Umbilical cord (tissue), 1 donor: ENCODE measurements at regions not wholly inside any gene's neighbourhood (a gene's known extent, or its start where the extent isn't known, plus 50 kb on each side); places are given as distances from the start of the nearest gene placed in this dataset.
"Not testable (repeated sequence)": the region's sequence is repeated elsewhere in the genome, so short reads cannot be mapped to it uniquely, and the experiment has no call there.

ENCODE experiments used
- DNase-seq: peaks from one replicate; pipeline ENCODE4 v3.0.0-alpha.2; 2015; ENCODE audit warnings: low spot score

- peak; percentile 77 for DNase-seq
Observed at GRCh38 chr3:4897765-4898453, 81.3 kb upstream of the BHLHE40 start.

- DNase-seq: no peak
Observed at GRCh38 chr3:4898454-4899313, 80.6 kb upstream of the BHLHE40 start.

DNA sequence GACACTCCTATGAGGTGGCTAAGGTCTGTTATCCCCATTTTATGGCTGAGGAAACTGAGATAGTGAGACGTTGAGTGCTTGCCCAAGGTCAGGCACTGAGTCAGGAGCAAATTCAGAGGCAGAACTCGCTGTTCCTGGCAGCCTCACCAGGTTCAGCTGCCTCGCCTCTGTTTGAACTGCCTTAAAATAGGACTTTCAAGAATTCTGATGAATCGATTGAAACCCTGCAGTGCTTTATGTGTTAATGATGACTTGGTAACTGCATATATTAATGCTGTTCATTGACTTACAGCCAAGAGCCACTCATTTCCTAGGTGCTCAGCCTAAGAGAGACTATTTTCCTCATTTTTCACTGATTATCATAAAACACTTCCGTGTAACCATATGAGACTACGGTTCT, 79.5 kb upstream of the BHLHE40 start:
- no peak for DNase-seq

DNA sequence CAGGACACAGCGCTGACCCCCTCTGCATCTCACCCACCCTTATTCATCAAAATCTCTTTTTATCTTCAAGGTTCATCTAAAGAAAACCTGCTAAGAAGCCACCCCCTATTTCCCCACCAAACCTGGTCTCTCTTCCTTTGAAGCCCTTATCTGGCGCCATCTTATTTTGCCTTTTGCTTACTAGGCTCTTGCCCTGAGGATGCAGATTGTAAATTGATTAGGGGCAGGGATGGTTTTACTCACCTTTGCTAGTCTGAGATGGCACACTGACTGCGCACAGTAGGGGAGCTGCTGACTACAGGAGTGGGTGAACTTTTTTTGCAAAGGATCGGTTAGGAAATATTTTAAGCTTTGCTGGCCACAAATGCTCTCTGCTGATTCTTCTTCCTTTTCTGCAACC, 78.9 kb upstream of the BHLHE40 start:
- DNase-seq: no peak

DNA sequence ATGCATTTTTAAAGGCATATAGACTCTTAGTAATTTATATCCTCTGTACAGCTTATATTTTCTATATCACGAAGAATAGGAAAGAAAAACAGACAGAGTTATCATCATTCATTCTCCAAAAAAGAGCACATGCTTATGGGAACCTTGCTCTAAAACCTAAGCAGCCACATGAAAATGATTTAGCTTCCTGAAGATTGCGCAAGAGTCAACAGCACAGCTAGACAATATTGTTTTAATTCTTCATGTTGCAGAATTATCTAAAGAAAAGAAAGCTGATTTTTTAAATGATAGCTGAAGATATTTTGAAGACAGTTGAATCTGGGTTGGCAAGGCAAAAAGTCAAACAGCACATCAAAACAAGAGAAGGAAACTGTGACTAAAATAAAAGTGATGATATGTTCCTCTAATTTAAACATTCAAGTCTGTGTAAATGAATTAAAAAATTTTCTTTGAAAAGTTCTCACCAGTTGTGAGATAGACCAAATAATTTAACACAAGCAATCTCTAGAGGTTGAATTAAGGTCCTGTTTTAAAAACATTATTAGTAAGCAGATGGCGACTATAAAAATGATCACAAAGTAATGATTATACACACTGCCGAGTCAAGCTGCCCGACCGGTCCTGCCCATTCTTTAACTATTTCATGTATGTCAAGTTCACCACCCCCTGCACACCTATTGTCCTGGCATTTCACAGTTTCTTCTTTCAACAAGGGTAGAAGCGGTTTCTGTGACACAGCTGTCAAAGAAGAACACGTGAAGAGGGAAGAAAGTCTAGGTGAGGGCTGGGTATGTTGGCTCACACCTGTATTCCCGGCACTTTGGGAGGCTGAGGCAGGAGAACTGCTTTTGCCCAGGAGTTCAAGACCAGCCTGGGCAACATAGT, 74.2 kb upstream of the BHLHE40 start:
- DNase-seq: no peak

DNA sequence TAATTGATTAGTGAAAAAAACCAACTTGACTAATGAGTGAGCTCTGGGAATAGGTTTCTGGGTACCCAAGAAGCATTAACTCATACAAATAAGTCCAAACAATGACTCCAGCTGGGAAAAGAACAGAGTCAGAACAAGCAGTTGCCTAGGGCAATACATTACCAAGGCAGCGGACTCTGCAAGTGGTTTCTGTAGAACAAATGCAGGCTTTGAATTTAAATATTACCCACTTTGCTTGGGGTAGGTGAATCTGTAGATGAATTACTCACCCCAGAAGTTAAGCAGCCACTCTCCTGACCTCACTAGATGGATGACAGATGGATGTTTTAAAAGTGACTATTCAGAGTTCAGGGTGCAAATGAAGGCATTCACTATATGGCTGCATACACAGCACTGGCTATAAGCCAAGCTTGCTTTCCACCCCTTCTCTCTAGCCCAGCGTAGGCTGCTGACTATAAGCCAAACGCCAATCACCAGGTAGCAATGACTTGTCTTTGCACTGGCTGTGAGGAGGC, 73.1 kb upstream of the BHLHE40 start:
- peak; percentile 7 for DNase-seq

- DNase-seq: no peak
Observed at GRCh38 chr3:4907050-4907449, 72.2 kb upstream of the BHLHE40 start.

DNA sequence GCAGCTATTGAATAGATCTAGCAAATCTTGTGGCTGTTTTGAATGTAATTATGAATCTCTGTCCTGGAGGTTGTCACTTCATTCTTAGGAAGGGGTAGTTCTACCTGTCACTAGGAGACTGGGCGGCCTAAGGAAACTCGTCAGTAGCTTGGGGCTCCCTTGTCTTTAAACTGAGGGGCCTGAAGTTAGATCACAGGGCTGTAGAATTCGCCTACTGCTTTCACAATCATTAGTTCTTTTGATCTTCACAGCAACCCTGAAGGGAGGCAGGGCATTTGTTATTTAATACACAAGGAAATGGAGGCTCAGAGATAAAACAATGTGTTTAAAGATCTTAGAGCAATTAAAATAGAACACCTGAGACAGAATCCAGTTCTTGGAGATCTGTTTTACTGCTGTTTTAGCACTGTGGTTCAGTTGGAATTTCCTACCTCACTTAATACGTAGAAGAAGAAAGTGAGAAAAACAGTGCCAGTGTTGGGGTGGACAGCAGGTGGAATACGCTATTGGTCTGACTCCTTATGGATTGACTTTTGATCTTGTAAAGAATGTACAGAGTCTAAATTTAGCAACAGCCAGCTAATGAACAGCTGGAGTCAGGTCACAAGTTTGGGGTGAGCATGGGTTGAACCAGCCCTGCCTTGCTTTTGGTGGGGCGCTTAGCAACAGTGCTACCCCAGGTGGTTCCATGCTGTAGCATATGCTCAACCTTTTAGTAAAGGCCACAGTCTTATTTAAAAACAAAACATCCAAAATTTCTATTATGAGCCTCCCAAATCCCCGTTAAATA, 71.4 kb upstream of the BHLHE40 start:
- no peak for DNase-seq

DNA sequence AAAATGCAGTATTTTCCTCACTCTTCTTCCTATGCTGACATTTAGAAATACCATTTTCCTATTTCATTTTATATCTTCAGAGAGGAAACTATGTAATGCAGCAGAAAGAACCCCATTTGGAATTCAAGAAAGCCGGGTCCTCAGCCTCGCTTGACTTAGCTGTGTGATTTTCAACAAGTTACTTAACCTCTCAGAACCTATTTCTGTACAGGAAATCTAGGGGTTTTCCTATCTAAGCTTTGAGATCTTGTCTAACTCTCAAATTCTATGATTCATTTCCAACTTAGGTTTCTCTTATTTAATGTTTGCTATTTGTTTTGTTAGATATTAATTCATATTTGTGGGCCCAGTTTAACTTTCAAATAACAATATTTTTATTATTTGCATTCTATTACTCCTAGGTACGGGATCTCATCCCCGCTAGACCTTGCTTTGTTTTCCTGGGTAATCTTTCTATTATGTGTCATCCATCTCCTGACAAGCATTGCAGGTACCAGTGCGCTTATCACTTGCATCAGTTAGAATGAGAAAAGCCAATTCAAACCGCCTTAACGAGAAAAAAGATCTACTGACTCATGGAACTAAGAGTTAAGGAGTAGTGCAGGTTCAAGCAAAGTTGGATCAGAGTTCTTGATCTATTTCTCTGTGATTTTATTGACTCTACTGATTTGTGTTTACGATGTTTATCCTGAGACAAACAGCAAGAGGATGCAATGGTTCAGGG, 70.6 kb upstream of the BHLHE40 start:
- peak; percentile 19 for DNase-seq

DNA sequence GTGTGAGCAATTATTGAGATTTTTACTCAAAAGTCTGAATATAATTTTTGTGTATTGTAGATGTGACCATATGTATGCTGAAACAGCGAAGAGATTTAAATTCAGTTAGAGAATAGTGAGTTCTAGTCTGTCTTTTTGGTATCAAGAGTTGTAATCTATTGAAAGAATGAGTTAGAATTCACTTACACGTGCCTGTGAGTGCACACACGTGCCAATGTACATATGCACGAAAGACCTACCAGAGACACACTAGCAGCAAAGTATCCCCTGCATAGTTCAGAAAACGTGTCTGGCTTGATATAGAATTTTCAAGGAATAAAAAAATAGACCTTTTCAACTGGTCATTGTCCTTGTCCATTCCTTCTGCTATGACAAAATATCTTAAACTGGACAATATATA, 64.8 kb upstream of the BHLHE40 start:
- no peak for DNase-seq

GRCh38 chr3:4921589-4921988, 57.6 kb upstream of the BHLHE40 start:
- DNase-seq: not testable (repeated sequence)

DNA sequence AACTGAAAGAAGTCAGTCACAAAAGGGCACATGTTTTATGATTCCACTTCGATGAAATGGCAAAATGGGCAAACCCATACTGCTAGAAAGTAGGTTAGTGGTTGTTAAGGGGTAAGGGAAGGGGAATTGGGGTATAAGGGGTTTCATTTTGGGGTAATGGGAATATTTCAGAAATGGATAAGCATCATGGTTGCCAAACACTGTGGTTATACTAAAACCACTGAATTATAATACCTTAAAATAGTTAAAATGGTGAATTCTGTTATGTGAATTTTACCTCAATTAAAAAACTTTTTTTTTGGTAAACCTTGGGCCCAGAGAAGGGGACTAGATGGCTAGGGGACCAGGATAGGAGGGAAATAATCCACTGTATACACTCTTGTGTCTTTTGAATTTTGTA, 52.3 kb upstream of the BHLHE40 start:
- DNase-seq: no peak

- DNase-seq: no peak
Observed at GRCh38 chr3:4928277-4928789, 50.9 kb upstream of the BHLHE40 start.
